Astrocyte of the cerebellum (primary cell): ENCODE measurements at regions not wholly inside any gene's neighbourhood (a gene's known extent, or its start where the extent isn't known, plus 50 kb on each side); places are given as distances from the start of the nearest gene placed in this dataset.

ENCODE experiments used
- DNase-seq: peaks from one replicate; pipeline ENCODE4 v3.0.0-alpha.2; 2011; ENCODE audit warnings: low read depth
- H3K4me3 ChIP-seq: 2 replicates; pipeline ENCODE4 v1.5.1; 2011; ENCODE audit warnings: mild to moderate bottlenecking, low read depth, low read length, moderate library complexity
- in situ Hi-C: cut with HindIII; loops from 2 replicates; pipeline ENCODE4 v1.10.0; 2017; ENCODE audit warnings: low sequenced_read_pairs
- TF ChIP-seq, protein P1 (sequence below): IDR thresholded peaks from 2 replicates; pipeline ENCODE4 v1.5.1; 2012; ENCODE audit warnings: low read length, low read depth, moderate library complexity, mild to moderate bottlenecking; ENCODE audit errors: missing control alignments

DNA sequence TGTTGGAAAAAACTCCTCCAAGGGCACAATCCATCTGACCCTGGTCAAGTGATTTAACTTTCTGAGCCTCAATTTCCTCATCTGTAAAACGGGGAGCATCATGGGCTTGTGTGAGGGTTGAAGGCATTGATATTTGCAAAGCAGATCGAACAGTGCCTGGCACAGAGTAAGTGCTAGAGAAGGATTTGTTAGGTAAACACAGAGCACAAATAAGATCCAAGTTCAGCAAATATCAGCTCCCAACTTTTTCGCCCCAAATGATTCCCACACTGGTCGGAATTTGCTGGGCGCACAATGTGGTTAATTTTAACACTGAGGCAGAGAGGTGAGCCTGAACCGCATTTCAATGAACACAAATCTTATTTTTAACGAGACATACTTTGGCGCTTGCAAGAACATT, 76.3 kb upstream of the ATP2B2 start:
- no peak for DNase-seq
- TF ChIP-seq, protein P1, sequence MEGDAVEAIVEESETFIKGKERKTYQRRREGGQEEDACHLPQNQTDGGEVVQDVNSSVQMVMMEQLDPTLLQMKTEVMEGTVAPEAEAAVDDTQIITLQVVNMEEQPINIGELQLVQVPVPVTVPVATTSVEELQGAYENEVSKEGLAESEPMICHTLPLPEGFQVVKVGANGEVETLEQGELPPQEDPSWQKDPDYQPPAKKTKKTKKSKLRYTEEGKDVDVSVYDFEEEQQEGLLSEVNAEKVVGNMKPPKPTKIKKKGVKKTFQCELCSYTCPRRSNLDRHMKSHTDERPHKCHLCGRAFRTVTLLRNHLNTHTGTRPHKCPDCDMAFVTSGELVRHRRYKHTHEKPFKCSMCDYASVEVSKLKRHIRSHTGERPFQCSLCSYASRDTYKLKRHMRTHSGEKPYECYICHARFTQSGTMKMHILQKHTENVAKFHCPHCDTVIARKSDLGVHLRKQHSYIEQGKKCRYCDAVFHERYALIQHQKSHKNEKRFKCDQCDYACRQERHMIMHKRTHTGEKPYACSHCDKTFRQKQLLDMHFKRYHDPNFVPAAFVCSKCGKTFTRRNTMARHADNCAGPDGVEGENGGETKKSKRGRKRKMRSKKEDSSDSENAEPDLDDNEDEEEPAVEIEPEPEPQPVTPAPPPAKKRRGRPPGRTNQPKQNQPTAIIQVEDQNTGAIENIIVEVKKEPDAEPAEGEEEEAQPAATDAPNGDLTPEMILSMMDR: no peak
- H3K4me3 ChIP-seq: no peak overlapping the region
- in situ Hi-C loops: no loop called here

DNA sequence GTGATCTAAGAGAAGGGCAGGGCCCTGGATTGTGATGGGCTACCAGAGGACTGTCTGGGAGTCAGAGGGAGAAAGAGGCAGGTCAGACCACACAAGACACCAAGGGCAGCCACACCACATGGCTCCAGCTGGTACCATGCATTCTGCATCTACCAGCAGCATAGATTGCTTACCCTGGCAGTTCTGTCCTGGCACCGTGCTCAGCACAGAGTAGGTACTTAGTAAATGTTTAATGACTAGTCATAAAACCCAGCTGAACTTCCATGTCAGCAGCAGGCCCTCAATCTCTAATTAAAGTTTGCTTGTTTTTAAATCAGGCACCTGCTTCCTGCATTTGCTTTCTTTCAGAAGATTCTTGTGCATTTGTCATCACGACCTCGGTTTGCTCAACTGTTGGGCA, 77.3 kb upstream of the ATP2B2 start:
- in situ Hi-C loops: no loop called here
- TF ChIP-seq, protein P1: no peak
- DNase-seq: no peak
- H3K4me3 ChIP-seq: no peak overlapping the region

DNA sequence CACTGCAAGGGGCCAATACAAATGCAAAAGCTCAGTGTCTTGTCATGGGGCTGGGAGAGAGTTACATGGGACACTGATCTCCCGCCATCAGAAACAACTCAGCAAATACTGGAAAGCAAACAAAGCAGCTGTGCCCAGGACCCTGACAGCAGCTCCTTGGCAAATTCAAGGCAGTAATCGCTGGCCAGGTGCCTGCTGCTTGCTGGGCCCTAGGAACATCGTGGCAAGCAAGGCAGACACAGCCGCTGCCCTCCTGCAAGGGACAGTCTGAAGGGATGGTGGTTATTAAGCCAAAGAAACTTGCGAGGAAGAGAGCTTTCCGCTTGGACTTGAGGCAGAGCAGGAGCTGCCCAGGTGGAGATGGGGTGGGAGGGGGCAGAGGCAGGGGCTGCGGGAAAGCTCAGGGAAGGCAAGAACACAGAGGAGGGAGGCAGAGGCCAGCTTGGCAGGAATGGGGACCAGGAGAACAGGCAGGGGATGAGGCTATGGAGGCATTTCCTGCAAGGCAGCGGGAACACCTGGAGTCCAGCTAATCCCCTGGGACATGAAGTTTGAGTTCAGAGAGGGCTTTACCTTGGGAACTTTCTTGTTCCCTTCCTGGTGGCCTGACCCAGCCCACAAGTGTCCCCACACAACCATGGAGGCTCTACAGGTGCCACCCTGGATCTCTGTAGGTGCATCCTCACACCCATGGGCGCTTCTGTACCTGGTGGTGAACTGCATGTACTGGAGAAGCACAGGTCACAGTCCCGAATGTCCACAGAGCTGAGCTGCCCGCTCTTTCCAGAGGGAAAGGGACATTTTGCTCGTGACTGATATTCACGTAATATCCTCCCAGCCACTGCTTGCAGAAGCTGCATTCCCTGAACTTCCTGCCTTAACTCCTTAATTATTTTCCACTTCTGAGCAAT, 78.7 kb upstream of the ATP2B2 start:
- no peak for DNase-seq
- in situ Hi-C loops: no loop called here
- no peak overlapping the region for H3K4me3 ChIP-seq
- TF ChIP-seq, protein P1: no peak

DNA sequence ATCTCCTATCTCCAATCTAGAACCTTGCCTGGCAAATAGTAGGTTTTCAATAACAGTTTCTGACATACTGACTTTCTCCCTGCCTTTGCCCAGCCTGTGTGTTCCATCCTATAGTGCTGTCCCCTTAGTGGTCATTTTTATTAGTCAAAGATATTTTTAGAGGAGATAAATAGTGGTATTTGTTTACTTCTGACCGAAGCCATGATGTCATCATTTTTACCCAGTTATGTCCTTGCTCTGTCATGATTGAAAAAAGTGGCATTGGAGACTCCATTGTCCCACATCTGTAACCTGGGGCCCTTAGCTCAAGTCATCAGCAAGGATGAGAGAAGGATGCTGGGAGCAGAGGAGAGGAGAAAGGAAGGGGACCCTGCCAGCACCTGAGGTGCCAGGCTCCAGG, 80.6 kb upstream of the ATP2B2 start:
- no peak overlapping the region for H3K4me3 ChIP-seq
- TF ChIP-seq, protein P1: no peak
- in situ Hi-C loops: no loop called here
- DNase-seq: no peak

DNA sequence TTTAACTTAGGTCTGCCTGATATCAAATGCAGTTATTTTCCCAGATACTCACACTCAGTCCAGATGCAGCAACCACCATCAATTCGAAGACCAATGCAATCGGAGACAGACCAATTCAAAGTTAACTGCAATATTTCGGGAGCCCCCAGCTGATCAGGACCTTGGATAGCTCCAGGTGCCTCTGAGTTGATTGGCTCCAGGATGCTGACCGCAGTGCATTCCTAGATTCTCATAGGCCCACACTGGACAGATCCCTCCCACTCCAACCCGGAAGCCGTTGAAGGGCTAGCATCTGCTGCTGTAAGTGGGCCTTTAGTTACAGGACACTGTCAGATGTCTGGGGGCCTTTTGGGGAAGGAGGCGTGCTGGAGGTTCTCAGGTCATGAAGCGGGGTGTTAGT, 89.5 kb upstream of the ATP2B2 start:
- in situ Hi-C loops: no loop called here
- H3K4me3 ChIP-seq: no peak overlapping the region
- peak; percentile 65 for DNase-seq
- TF ChIP-seq, protein P1: no peak

DNA sequence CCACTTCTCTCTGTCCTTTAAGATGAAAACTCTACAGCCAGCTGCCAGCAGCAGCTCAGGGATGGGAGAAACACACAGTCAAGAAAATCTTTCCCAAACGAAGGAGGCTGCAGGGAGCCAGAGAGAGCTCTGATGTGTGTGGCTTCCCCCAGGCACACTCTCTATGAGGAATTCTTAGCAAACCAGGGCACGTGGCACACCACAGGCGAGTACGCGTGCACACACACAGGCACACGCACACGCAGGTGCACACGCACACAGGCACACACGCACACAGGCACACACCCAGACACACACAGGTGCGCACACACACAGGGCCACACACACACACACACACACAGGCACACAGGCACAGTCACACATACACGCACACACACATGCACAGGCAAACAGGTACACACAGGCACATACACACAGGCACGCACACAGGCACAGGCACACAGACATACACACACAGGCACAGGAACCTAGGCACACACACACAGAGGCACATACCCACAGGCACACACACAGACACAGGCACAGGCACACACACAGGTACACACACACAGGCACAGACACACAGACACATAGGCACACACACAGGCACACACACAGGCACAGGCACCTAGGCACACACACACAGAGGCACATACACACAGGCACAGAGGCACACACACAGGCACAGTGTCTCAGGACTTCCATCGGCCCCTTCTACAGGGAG, 91.5 kb upstream of the ATP2B2 start:
- in situ Hi-C loops: no loop called here
- no peak overlapping the region for H3K4me3 ChIP-seq
- DNase-seq: no peak
- TF ChIP-seq, protein P1: no peak
